ENCODE measurements at regions not wholly inside any gene's neighbourhood (a gene's known extent, or its start where the extent isn't known, plus 50 kb on each side); places are given as distances from the start of the nearest gene placed in this dataset.

GRCh38 chr4:111454961-111455360 is 690.3 kb upstream of the FAM241A start (continued):
- TF ChIP-seq AFF1 (IDR thresholded peaks at IDR 0.05; ENCODE audit: low read depth in 1 of 2, partially characterized antibody in 2 of 2), result no peak
- no peak for TF ChIP-seq GATA2 (CRISPR knock-in tag; IDR thresholded peaks at IDR 0.05)
- no peak for TF ChIP-seq HNRNPLL (IDR thresholded peaks at IDR 0.05; ENCODE audit: low read depth, low read length, poor library complexity, severe bottlenecking)
- TF ChIP-seq ETV1 (tag; conservative IDR thresholded peaks at IDR 0.05; ENCODE audit: low read depth), result no peak
- no peak for TF ChIP-seq BRCA1 (IDR thresholded peaks at IDR 0.05)
- TF ChIP-seq BRCA1 (CRISPR knock-in tag; IDR thresholded peaks at IDR 0.05), result no peak
- TF ChIP-seq HMBOX1 (IDR thresholded peaks at IDR 0.05), result no peak
- TF ChIP-seq PATZ1 (CRISPR knock-in tag; IDR thresholded peaks at IDR 0.05; ENCODE audit: borderline replicate concordance), result no peak
